Smooth muscle cell of the brain vasculature (primary cell): ENCODE measurements at regions not wholly inside any gene's neighbourhood (a gene's known extent, or its start where the extent isn't known, plus 50 kb on each side); places are given as distances from the start of the nearest gene placed in this dataset.
"Not testable (repeated sequence)": the region's sequence is repeated elsewhere in the genome, so short reads cannot be mapped to it uniquely, and the experiment has no call there.

ENCODE experiments used
- DNase-seq: peaks from one replicate; pipeline ENCODE4 v3.0.0-alpha.2; 2012; ENCODE audit warnings: low read depth, low spot score

DNA sequence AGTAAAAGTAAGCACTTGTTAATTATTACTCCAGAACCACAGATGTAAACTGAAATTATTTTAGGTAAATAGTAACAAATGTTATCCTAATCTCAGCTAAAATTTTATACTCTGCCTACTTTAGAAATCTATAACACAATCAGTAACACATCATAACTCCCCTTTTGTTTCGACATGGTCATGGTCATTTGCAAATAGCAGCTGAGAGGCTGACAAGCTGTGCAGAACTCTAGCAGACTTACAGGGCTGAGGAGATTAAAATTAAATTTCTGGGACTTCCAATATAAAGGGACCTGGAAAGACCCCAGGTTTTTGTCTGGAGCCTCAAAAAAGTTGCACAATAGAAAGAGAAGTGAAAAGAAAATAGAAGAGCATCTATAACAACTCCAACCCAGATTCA, 88.8 kb downstream of the PRL start:
- no peak for DNase-seq

DNA sequence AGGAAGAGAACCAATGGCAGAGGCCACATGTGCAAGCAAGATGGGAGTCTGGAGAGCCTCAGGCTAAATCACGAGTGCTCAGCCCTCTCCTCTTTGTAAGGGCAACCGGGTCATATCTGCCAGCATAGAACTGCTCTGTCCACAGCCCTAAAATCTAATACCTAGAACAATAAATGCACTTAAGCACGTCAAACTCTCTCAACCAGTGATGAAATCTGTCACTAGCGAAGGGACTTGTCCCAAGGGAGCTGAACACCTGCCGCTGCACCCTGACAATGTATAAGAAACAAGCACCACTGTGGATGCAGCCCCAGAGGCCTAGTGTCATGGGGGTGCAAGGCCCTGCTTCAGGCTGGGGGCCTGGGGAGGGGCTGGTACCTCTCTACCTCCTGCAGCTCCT, 82.5 kb downstream of the PRL start:
- DNase-seq, result no peak

DNA sequence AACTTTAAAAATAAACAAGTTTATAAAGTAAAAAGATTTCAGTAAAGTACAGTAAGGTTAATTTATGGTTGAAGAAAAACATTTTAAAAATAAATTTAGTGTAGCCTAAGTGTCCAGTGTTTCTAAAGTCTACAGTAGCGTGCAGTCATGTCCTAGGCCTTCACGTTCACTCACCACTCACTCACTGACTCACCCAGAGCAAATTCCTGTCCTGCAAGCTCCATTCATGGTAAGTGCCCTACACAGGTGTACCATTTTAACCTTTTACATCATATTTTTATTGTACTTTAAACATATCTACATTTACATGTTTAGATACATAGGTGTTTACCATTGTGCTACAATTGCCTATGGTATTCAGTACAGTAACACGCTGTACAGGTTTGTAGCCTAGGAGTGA, 81.4 kb downstream of the PRL start:
- not testable (repeated sequence) for DNase-seq

DNA sequence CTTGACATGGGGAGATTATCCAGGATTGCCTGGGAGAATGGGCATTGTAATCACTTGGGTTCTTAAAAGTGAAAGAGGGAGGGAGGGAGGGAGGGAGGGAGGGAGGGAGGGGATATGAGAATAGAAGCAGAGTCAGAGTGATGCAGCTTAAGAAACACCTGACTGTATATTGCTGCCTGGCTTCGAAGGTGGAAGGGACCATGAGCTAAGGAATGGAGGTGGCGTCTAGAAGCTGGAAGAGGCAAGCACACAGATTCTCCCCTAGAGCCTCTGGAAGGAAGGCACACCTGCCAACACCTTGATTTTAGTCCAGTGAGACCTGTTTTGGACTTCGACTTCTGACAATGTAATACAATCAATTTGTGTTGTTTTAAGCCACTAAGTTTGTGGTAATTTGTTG, 78.4 kb downstream of the PRL start:
- no peak for DNase-seq

DNA sequence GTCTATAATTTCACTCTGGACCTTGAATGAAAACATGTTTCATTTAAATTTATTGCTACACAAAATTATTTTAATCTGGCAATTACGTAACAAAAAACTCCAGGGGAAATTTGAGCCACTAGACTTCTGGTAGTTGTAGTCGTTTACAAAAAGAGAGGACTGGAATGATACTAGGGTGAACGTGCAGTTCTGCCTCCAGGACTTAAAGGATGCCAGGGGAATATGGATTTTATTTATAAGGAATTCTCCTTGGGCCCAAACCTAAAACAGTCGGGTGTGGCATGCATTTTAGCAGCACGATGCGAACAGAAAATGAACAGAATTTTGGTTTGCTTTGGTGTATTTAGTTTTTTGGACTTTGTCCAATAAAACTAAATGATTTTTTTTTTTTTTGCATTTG, 76.9 kb downstream of the PRL start:
- no peak for DNase-seq

DNA sequence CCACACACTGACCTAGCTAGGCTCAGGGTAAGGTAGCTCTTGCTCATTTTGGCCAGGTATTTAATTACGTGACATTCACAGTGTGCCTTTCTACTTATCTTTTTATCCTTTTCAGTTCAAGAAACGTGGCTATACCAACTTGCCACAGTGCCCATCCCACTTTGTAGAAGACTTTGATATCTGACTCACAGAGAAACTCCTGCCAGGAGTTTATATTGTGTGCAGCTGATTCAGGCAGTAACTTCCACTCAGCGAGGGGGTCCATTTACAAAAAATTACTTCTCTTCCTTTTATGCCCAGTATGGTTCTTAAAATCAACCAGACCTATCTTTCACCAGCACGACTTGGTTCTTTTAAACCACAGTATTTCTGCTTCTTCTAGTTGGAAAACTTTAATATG, 75.6 kb downstream of the PRL start:
- DNase-seq, result no peak

DNA sequence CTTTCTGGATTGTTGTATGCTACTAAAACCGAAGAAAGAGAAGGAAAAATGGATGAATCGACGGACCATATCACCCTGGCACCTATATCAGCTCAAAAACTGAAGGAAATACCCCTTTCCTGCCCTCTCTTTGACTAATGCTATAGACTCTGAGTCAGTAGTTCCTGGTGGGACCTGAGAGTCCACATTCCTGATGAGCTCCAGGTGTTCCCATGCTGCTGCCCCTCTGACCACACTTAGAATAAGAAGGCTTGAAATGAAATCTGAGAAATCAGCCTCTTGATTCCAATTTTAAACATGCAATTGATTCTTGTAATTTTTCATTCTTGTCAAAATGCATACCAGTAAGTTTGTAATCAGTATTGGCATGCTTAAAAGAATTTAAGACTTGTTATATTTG, 75.2 kb downstream of the PRL start:
- no peak for DNase-seq

DNA sequence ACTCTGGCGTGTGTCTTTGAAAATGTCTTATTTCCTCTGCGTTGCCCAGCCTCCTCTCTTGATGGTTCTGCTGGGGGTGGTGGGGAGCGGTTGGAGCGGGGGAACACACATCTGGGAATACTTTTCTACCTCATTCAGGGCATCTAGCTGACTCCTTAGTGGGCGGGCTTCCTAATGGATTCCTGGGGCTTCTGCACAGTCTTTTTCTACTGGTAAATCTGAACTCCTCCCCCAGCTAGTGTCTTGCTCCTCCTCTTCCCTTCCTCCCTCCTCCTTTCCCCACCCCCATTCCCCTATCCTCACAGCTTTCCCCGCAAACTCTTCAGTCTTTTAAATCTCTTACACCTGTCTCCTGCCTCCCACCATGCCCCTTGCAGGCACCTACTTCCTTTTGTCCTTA, 74.4 kb downstream of the PRL start:
- no peak for DNase-seq

DNA sequence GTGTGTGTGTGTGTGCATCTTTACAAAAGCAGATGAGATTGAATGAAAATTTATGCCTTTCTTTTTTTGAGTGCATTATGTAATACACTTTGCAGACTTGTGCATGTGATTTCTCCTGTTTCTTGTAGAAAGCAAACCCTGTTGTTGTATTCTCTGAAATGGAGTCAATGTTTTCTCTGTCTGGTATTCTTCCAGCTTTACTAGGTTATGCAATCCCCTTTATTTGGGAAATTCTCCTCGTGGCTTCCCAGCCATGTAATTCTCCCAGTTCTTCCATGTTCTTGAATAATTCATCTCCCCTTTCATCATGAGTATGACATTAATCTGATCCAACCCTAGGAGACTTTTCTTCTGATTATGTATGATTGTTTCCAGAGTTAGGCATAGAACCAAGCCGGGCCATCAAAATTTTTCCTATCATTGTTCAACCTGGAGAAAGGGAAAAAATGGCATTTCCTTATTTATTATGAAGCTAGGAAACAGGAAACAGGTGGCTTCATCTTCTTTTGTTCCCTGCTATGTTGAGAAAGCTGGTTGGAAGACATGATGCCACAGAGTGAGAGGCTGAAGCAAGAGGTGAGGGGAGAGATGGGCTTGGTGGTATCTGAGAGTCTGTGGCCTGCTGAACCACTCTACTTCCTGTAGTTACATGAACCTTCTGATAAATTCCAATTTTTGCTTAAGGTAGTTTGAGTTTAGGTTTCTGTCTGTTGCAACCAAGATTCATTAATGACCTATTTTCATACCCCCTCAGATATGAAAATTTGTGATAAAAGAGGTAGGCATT, 68.8 kb downstream of the PRL start:
- DNase-seq, result no peak

DNA sequence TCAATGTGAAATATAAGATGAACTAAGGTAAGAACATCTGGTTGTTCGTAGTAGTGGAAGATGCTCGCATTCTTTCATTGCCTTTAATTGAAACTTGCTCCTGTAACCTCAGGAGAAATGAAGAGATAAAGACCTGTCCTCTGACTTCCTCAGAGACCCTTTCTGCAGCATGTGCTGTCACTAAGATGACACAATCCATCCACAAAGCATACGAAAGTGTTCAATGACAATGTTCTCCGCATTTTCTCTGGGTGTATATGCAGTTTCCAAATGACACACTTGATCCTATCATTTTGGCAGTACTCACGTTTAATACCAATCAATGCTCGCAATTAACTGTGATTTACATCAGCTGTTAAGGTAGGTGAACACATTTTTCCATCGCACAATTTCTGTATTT, 65.8 kb downstream of the PRL start:
- DNase-seq, result no peak

DNA sequence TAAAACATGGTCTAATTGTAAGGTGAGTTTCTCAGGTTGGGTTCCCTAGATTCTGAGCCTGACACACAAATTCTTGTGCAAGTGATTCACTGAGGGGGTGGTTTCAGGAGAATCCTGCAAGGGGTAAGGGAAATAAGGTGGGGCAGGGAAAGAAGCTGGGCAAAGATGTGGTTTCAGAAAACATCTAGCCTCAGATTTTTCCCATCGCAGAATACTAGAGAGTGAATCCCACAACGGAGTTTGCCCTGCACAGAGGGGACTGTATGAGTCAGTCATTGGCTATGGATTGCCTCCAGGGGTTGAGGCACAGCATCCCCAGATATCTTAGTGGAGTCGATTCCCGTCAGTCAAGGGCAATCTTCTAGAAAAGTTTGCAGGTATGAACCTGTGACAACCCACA, 65.2 kb downstream of the PRL start:
- DNase-seq, result no peak

DNA sequence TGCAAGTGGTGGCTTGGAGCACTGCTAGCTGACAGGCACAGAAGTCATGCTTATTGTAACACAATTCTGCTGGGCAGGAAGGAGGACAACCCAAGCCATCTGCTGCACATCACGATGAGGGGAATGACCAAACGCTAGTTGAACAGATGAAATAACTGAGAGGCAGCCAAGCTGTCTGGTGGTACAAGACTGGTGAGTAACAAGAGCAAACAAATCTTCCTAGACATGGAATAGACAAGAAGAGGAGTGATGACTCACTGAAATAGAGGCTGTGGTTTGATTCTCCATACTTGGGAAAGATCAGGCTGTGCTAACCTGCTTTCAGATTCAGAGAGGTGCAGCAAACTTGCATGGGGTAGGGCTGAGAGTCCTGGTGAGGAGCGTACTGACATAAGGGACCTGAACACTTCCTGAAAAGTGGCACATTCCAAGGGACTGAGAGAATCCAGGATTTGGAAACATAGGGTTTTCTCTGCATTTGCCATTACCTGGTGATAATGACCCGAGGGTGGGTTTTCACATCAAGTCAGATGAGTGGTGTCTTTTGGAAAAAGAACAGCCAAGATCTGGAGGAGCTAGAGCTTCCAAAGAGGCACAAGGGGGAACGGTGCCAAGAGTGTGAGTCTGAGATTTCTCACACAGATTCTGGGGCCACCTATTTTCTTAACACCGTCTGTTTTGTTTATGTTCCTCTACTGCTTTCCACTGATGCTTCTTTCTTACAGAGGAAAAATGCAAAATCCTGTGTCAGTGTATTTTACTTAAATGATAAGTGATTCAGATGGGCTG, 60.0 kb downstream of the PRL start:
- DNase-seq, result no peak
